ENCODE measurements at regions not wholly inside any gene's neighbourhood (a gene's known extent, or its start where the extent isn't known, plus 50 kb on each side); places are given as distances from the start of the nearest gene placed in this dataset.

DNA sequence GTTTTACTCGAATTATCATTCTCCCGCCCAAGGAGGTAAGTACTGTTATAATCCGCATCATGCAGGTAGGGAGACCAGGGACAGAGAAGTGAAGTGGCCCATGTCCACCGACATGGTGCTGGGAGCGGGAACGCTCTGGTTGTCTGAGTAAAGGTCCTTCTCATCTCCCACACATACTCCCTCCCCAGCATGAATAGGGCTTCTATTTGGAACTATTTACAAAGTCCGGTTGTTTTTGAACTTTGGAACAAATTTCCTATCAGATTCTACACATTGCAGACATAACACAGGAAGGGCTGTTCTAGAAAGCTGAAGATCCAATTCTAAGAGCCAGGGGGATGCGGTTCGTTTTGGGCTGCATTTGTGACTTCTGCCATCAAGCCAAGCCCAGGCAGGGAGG lies 94.8 kb upstream of the TLE3 start:
- no peak for DNase-seq (ENCODE audit: low read depth)
- TF ChIP-seq, protein P1, sequence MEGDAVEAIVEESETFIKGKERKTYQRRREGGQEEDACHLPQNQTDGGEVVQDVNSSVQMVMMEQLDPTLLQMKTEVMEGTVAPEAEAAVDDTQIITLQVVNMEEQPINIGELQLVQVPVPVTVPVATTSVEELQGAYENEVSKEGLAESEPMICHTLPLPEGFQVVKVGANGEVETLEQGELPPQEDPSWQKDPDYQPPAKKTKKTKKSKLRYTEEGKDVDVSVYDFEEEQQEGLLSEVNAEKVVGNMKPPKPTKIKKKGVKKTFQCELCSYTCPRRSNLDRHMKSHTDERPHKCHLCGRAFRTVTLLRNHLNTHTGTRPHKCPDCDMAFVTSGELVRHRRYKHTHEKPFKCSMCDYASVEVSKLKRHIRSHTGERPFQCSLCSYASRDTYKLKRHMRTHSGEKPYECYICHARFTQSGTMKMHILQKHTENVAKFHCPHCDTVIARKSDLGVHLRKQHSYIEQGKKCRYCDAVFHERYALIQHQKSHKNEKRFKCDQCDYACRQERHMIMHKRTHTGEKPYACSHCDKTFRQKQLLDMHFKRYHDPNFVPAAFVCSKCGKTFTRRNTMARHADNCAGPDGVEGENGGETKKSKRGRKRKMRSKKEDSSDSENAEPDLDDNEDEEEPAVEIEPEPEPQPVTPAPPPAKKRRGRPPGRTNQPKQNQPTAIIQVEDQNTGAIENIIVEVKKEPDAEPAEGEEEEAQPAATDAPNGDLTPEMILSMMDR (conservative IDR thresholded peaks at IDR 0.05; ENCODE audit: low read depth, low read length): no peak
- H3K4me3 ChIP-seq (ENCODE audit: low read depth, low read length): no peak overlapping the region

DNA sequence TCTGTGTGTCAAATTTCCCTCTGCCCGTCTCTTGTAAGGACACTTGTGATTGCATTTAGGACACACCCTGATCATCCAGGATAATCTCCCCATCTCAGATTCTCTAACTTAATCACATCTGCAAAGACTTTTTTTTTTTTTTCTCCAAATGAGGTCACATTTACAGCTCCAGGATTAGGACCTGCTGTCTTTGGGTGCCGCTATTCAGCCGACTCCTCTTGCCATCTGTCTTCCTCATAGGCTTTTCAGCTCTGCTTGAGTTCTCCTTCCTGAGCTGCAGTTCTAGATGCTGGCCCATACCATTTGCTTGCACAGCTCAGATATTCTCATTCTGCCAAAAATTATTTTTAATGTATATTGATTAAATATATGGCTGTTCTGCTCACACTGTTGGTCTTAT lies 94.3 kb upstream of the TLE3 start:
- DNase-seq (ENCODE audit: low read depth): no peak
- TF ChIP-seq, protein P1 (conservative IDR thresholded peaks at IDR 0.05; ENCODE audit: low read depth, low read length): no peak
- H3K4me3 ChIP-seq (ENCODE audit: low read depth, low read length): no peak overlapping the region

DNA sequence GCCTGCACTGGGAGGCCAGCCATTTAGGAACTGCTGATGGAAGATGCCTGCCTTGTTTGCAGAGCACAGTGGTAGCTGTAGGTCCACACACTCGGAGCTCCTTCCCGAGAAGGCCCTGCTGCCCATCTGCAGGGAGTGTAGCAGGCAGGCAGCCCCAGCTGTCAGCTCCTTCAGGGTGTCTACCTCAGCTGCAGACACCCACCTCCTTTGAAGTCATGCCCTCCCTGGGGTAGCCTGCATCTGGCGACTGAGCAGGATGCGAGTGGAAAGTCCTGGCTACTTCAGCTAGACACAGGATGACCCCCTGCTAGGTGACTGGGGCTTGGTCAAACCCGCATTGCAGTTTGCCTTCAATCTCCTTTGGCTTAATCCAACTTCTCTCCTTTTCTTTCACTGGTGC lies 93.2 kb upstream of the TLE3 start:
- no peak overlapping the region for H3K4me3 ChIP-seq (ENCODE audit: low read depth, low read length)
- TF ChIP-seq, protein P1 (conservative IDR thresholded peaks at IDR 0.05; ENCODE audit: low read depth, low read length): no peak
- DNase-seq (ENCODE audit: low read depth): no peak

DNA sequence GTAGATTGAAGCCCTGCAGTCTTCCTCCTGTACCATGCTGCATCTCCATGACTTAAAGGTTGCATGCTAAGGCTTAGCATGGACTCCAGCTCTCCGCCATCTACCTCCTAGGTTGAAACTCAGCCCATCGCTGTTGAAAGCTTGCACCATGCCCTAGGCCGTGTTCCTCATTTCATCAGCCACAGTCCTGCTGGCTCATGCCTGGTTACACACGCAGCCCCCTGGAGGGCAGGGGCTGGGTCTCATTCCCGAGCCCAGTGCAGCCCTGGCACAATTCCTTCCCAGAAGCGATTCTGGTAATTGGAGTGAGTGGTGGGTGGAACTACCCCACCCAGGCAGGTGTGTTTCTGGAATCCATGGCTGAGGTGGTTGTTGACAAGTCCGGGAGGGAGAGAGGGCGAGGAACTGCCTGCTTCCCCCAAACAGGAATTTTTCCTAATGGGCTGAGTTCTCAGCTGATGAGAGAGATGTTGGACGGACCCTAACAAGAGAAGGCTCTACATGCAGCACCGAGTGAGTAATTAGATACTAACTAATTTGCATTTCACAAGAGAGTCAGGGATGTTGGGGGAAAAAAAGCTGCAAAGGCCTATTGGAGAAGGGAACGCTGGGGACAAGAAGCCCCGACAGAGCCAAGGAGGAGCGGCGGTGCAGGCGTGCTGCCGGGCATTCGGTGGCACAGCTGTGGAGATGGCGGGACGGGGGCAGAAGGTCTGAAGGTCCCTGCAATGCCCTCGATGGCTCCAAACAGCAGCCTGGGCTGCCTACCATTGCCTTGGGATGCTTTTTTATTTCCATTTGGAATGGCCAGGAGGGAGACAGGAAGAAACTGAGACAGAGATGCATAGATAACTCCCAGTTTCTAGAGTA lies 92.3 kb upstream of the TLE3 start:
- TF ChIP-seq, protein P1 (conservative IDR thresholded peaks at IDR 0.05; ENCODE audit: low read depth, low read length): no peak
- H3K4me3 ChIP-seq (ENCODE audit: low read depth, low read length): no peak overlapping the region
- DNase-seq (ENCODE audit: low read depth): no peak

DNA sequence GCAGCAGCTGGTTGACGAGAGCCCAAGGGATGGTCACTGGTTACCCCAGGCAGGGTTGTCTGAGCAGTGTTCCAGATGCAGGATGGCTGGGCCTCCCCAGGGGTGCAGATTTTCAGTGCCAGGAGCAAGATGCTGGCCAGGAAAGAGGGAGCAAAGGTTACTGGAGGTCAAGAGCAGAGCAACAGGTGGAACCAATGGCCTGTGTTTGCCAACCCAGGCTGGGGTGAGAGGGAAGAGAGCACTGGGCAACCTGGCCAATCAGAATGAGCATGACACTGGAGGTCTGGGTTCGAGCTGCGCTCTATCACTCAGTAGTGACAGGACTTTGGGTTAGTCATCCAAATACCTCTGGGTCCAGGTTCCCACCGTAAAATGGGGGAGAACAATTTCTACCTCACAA lies 90.6 kb upstream of the TLE3 start:
- no peak for DNase-seq (ENCODE audit: low read depth)
- H3K4me3 ChIP-seq (ENCODE audit: low read depth, low read length): no peak overlapping the region
- TF ChIP-seq, protein P1 (conservative IDR thresholded peaks at IDR 0.05; ENCODE audit: low read depth, low read length): no peak

DNA sequence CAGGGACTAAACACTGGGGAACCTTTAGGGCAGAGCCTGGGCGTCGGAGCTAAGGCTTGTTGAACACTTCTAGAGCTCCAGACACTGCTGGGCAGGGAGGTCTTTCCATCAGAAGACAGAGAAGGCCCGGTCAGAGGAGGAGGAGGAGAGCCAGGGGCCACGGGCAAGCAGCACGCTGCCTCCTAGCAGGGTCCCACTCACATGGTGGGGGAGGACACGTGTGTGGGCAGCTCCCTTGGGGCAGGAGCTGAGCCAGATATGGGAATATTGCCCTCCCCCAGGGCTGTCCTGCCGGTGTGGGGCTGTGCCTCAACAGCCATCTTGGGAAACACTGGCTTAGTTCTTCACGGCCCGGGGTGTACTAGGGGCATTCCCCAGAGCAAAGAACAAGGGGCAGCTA lies 89.6 kb upstream of the TLE3 start:
- H3K4me3 ChIP-seq (ENCODE audit: low read depth, low read length): no peak overlapping the region
- no peak for DNase-seq (ENCODE audit: low read depth)
- TF ChIP-seq, protein P1 (conservative IDR thresholded peaks at IDR 0.05; ENCODE audit: low read depth, low read length): no peak

DNA sequence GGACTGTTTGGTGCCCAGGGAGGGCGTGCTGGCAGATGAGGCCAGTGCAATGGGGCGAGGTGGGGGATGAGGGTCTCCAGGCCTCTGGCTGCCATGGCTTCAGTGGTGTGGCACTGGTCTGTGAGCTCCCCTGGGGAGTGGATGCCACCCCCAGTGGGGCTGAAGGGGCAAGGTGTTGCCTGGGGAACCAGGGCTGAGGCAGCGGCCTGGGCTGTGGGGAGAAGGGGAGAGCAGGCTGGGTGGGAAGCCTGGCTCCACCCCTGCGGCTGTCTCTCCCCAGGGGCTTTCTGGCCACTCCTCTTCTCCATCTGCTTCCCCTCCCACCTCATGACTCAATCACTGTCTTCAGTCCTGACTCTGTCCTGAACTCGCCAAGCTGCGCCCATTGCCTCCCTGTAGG lies 88.4 kb upstream of the TLE3 start:
- TF ChIP-seq, protein P1 (conservative IDR thresholded peaks at IDR 0.05; ENCODE audit: low read depth, low read length): no peak
- no peak overlapping the region for H3K4me3 ChIP-seq (ENCODE audit: low read depth, low read length)
- no peak for DNase-seq (ENCODE audit: low read depth)
